NCI-H2196 (cell line): ENCODE measurements at regions not wholly inside any gene's neighbourhood (a gene's known extent, or its start where the extent isn't known, plus 50 kb on each side); places are given as distances from the start of the nearest gene placed in this dataset.

Experiments used
- DNase-seq: peaks from one replicate; lab custom pipeline; 2025; ENCODE audit not compliant: unreplicated experiment; lab: John Stamatoyannopoulos, UW

DNA sequence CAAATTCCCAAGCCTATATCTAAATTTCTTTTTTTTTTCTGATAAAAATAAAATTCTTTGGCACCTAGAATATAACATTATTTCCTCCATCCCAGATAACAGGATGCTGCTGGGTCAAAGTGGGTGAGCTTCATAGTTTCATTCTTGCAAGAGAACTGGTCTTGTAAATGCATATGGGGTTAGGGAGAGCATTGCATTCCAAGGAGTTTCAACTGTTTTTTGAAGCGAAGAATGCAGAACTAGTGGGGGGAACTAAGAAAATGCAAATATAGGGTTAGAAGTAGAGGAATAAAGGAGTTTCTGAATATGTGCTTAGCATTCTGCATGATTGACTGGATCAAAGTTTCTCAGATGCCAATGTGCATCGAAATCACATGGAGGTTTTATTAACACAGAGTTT is 347.2 kb upstream of the XYLT1 start:
- DNase-seq: no peak

- no peak for DNase-seq
Measured at GRCh38 chr16:17817260-17817659, 346.5 kb upstream of the XYLT1 start.

- DNase-seq: no peak
Measured at GRCh38 chr16:17812771-17813170, 342.0 kb upstream of the XYLT1 start.

DNA sequence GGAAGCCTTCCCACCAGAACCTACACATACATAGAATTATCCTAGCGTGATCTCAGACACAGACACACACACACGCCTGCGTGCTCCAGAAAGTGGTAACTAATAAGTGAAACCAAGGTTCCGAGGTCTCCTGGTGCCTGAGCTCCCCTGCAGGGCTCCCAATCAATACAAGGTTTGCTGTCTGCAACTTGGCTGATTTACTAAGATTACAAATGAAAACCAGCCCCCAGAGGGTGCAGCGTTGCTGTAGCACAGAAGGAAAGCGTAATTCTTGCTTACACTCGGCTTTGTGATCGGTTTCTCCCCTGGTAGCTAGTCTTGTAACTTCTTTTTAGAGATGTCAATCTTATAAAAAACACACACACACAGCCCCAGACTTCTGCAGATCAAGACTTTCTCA is 334.1 kb upstream of the XYLT1 start:
- no peak for DNase-seq

- no peak for DNase-seq
Measured at GRCh38 chr16:17803625-17804410, 333.1 kb upstream of the XYLT1 start.

DNA sequence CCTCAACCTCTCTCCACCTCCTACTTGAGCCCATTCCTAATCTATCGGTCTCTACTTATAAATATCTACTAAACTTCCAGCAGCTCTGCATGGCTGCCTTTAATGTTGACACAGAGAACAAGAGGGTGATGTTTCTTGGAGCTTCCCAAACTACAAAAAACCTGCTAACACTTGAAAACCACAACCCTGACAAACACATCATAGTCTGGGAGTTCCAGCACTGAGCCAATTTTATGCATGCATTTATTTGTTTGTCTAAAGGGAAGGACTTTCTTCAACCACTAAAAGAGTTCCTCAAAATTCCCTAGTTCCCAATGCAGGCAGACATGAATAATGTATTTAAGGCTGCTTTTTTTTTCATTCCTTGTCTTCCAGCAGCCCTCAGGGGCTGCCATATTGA is 331.8 kb upstream of the XYLT1 start:
- no peak for DNase-seq

DNA sequence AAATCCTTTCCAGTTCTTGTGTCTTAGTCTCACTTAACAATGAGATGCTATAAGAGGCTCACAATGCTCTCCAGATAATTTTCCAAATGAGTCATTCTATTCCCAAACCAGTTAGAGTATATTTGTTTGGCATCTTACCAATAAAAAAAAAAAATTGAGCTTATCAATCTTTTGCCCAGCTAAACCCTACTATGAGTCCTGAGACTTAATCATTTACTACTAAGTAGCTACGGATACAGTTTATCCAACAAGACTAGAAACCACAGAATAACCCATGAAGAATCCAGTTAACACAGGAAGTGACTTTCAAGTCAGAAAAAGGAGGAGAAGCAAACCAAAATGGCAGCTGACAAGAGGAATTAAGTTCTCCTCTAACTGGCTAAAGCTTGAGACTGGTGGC is 330.3 kb upstream of the XYLT1 start:
- DNase-seq: no peak

DNA sequence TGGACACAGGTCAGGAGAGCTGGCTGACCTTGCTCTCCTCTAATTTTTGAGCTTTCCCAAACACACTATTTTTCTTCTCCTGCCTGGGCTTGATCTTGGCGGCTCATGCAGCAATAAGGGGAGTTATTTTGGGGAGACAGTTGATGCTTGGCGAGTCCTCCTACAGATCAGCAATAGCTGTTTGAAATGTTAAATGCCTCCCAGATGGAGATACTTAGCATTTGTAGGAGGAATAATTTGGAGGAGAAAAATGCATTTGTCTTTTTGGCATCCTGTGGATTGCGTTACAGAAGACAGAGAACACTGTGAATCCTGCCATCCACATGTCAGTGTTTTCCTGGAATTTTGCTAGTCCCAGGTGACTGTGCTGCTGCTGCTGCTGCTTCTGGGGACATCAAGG is 328.0 kb upstream of the XYLT1 start:
- no peak for DNase-seq

- DNase-seq: no peak
Measured at GRCh38 chr16:17793354-17793753, 322.6 kb upstream of the XYLT1 start.

GRCh38 chr16:17784073-17784472 is 313.3 kb upstream of the XYLT1 start:
- DNase-seq: no peak

- DNase-seq: no peak
Measured at GRCh38 chr16:17780181-17780580, 309.4 kb upstream of the XYLT1 start.

- DNase-seq: no peak
Measured at GRCh38 chr16:17777408-17777863, 306.7 kb upstream of the XYLT1 start.

DNA sequence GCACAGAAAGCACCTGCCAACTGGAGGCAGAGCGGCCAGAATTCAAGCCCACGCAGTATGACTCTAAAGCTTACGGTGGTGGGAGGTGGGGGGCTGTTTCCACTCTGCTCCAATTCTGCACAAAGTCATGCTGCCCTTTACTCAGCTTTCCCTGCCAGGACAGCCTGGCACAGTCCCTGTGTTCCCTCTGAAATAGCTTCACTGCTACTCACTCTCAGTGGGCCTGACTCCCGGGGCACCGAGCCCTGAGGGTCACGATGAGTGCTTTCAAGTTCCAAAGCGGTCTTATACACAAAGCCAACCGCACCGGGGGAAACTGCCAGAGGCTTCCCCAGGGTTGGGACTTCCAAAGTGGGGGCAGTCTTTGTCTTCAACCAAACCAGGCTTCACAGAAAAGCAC is 306.1 kb upstream of the XYLT1 start:
- no peak for DNase-seq

DNA sequence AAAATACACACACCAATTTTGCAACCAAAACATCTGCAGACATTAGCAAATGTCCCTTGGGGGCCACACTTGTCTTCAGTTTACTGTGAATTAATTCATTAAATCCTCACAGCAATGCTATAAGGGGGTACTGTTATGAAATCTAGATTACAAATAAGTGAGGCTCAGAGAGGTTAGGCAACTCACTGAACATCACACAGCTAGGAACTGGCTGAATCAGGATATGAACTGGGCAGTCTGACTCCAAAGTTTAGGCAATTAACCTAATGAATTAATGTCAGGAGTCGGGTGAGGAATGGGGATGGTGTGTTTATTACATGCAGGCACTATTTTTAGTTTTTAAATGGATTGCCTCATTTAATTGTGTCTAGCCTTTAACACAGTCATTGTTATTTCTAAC is 305.7 kb upstream of the XYLT1 start:
- no peak for DNase-seq

DNA sequence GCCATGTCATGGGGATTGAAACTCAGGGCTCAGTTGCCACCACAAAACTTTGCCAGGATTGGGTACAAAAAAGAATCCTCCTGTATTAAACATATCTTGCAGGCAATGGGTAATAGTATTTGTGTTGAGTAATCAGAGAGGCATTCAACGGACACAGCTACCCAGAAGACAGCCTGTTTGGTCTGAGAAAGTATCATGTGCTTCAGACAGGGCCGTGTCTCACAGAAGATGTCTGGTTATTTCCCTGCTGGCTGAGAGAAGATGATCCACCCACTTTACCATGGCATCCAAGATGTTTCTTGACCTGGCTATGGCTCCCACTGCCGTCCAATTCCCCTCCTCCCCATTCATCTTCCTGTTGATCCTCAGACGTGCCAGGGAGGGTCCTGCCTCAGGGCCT is 304.3 kb upstream of the XYLT1 start:
- DNase-seq: no peak

DNA sequence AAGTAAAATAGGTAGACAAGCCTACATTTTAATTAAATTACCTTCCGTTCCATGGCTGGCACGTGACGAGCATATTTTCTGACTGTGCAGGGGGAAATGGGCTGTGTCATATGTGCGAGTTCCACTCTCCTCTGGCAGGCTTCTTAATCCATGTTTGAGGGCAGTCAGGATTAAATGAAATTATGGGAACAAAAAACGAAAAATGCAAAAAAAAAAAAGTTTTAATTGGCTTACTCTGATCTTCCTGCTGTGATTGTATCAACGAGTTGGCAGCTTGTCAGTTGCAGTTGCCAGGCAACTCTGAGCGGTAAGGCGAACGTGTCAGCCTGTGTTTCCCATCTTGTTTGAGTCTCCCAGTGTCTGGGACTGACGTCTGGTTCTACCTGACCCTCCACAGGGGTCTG is 302.9 kb upstream of the XYLT1 start:
- no peak for DNase-seq

DNA sequence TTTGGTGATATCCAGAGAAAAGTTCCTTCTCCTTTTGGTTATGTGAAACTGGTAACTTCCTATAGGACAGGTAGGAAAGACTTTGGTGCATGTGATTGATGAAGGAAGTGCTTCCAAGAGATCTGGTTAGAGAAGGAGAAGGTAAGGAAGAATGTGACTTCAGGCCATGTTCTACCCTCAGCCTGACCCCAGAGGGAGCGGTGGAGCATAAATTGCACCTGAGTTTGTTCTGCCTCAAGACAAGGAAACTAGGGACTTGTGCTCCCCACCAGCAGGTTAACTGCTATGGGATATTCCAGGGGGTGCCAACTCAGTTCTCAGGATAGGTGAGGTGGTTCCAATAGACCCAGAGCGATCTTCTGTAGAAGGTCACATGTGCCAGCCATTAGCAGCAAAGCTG is 299.3 kb upstream of the XYLT1 start:
- DNase-seq: no peak

GRCh38 chr16:17769065-17769464 is 298.3 kb upstream of the XYLT1 start:
- DNase-seq: no peak

GRCh38 chr16:17768257-17768656 is 297.5 kb upstream of the XYLT1 start:
- no peak for DNase-seq

- DNase-seq: no peak
Measured at GRCh38 chr16:17766012-17766411, 295.3 kb upstream of the XYLT1 start.

GRCh38 chr16:17759451-17760390 is 289.0 kb upstream of the XYLT1 start:
- DNase-seq: no peak

- DNase-seq: no peak
Measured at GRCh38 chr16:17757808-17758207, 287.0 kb upstream of the XYLT1 start.
